ENCODE measurements at regions not wholly inside any gene's neighbourhood (a gene's known extent, or its start where the extent isn't known, plus 50 kb on each side); places are given as distances from the start of the nearest gene placed in this dataset.

- TF ChIP-seq, protein P1, sequence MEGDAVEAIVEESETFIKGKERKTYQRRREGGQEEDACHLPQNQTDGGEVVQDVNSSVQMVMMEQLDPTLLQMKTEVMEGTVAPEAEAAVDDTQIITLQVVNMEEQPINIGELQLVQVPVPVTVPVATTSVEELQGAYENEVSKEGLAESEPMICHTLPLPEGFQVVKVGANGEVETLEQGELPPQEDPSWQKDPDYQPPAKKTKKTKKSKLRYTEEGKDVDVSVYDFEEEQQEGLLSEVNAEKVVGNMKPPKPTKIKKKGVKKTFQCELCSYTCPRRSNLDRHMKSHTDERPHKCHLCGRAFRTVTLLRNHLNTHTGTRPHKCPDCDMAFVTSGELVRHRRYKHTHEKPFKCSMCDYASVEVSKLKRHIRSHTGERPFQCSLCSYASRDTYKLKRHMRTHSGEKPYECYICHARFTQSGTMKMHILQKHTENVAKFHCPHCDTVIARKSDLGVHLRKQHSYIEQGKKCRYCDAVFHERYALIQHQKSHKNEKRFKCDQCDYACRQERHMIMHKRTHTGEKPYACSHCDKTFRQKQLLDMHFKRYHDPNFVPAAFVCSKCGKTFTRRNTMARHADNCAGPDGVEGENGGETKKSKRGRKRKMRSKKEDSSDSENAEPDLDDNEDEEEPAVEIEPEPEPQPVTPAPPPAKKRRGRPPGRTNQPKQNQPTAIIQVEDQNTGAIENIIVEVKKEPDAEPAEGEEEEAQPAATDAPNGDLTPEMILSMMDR (IDR thresholded peaks at IDR 0.05): no peak
- TF ChIP-seq POLR2A (IDR thresholded peaks at IDR 0.05): no peak
Observed at GRCh38 chr9:29637471-29638237, 2064.4 kb upstream of the C9orf72 start.

Data from testis (tissue), 2 donors.